PC-3 (cell line): ENCODE measurements at regions not wholly inside any gene's neighbourhood (a gene's known extent, or its start where the extent isn't known, plus 50 kb on each side); places are given as distances from the start of the nearest gene placed in this dataset.

Source experiments
- ATAC-seq: fragments of 200-7000 bp; cut with Tn5 transposase; 2 replicates; pipeline ENCODE4 v1.9.1; 2020; ENCODE audit warnings: mild to moderate bottlenecking, moderate library complexity
- BruUV-seq: library from RNA; stranded (reverse); fragments of 400-500 nt; replicated peaks from 2 replicates; lab custom pipeline; 2021; lab: Mats Ljungman, UMichigan
- CTCF ChIA-PET: fragments of 300-600 bp; sonication (Branson Sonifier 250); formaldehyde crosslinking; loops from one replicate; lab custom pipeline; 2022; ENCODE audit warnings: antibody characterized with exemption; lab: Charles Lee
- POLR2A ChIA-PET: fragments of 300-600 bp; sonication (Branson Sonifier 250); formaldehyde crosslinking; loops from one replicate; lab custom pipeline; 2022; ENCODE audit warnings: antibody characterized with exemption; ENCODE audit not compliant: unreplicated experiment; lab: Charles Lee
- DNase-seq: peaks from one replicate; pipeline ENCODE4 v3.0.0-alpha.2; 2015
- H2AFZ ChIP-seq: fragments of 300-600 bp; sonication (generic); 2 replicates; pipeline ENCODE4 v1.6.0; 2016; ENCODE audit warnings: antibody characterized with exemption, low read length
- H3F3A ChIP-seq: fragments of 300-600 bp; sonication (generic); one replicate; pipeline ENCODE4 v1.6.0; 2017; ENCODE audit warnings: antibody characterized with exemption, low read length, control low read depth, mild to moderate bottlenecking; ENCODE audit not compliant: unreplicated experiment
- H3K27ac ChIP-seq: fragments of 300-600 bp; sonication (generic); 2 replicates; pipeline ENCODE4 v1.5.1; 2016; ENCODE audit warnings: mild to moderate bottlenecking, low read length
- H3K27me3 ChIP-seq: fragments of 300-600 bp; sonication (generic); 2 replicates; pipeline ENCODE4 v1.6.1; 2016; ENCODE audit warnings: low read length, mixed read lengths
- H3K36me3 ChIP-seq: fragments of 300-600 bp; sonication (generic); 2 replicates; pipeline ENCODE4 v1.6.1; 2016; ENCODE audit warnings: low read depth, mixed run types, low read length, mixed read lengths
- H3K4me1 ChIP-seq: fragments of 300-600 bp; sonication (generic); 2 replicates; pipeline ENCODE4 v1.5.1; 2016; ENCODE audit warnings: low read length; ENCODE audit not compliant: insufficient read depth
- H3K4me2 ChIP-seq: fragments of 300-600 bp; sonication (generic); 2 replicates; pipeline ENCODE4 v1.6.0; 2016; ENCODE audit warnings: low read length
- H3K4me3 ChIP-seq: fragments of 300-600 bp; sonication (generic); 2 replicates; pipeline ENCODE4 v1.5.1; 2016; ENCODE audit warnings: mild to moderate bottlenecking, low read length, mixed read lengths
- H3K79me2 ChIP-seq: fragments of 300-600 bp; sonication (generic); 2 replicates; pipeline ENCODE4 v1.6.1; 2017; ENCODE audit warnings: low read length, mixed read lengths
- H3K9ac ChIP-seq: fragments of 300-600 bp; sonication (generic); 2 replicates; pipeline ENCODE4 v1.6.0; 2016; ENCODE audit warnings: mild to moderate bottlenecking, low read length
- H3K9me2 ChIP-seq: fragments of 300-600 bp; sonication (generic); replicated peaks from 2 replicates; pipeline ENCODE4 v1.6.1; 2016; ENCODE audit warnings: mixed run types, low read length, mixed read lengths
- H3K9me3 ChIP-seq: fragments of 300-600 bp; sonication (generic); 2 replicates; pipeline ENCODE4 v1.6.1; 2016; ENCODE audit warnings: low read length, mixed read lengths
- H4K20me1 ChIP-seq: fragments of 300-600 bp; sonication (generic); 2 replicates; pipeline ENCODE4 v1.6.1; 2016; ENCODE audit warnings: low read length, mixed read lengths
- EZH2 ChIP-seq: fragments of 300-600 bp; sonication (generic); IDR thresholded peaks from one replicate; pipeline ENCODE4 v1.6.1; 2017; ENCODE audit warnings: antibody characterized with exemption, mild to moderate bottlenecking, low read length; ENCODE audit not compliant: unreplicated experiment
- EZH2phosphoT487 ChIP-seq: fragments of 300-600 bp; sonication (generic); IDR thresholded peaks from 2 replicates; pipeline ENCODE4 v1.6.1; 2018; ENCODE audit warnings: mild to moderate bottlenecking, antibody characterized with exemption, low read length, borderline replicate concordance
- intact Hi-C: fragments of 100-400 bp; cut with micrococcal nuclease; formaldehyde crosslinking; loops from 2 replicates; pipeline ENCODE4 v1.9.0; 2023
- TF ChIP-seq, protein P1 (sequence below): fragments of 300-600 bp; sonication (generic); conservative IDR thresholded peaks from 2 replicates; pipeline ENCODE4 v1.5.1; 2017; ENCODE audit warnings: antibody characterized with exemption, low read depth, mild to moderate bottlenecking, low read length

DNA sequence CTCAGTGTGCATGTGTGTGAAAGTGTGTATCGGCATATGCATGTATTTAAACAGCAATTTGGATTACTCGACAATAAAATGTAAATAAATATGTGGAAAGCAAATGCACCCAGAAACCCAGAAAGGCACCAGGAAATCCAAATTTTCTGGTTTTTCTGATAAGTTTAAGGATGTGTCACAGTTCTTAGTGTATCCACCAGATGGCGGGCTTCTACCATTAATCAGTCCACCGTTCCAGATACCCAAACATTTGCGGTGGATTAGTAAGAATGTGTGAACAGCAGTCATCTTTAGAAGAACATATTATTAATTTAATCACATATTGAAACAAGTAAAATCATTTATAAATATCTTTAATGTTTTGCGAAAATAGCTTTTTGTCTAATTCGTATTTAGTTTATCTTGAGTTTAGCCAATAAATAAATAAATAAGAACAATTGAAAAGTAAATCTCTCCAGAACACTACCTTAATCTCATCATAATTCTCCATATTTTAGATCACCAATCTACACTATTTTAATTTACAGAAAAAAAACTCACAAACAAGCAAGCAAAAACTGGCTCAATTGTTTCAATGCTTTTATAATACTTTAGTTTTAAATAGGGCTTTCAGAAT, 298.9 kb downstream of the DSEL start:
- Histone ChIP-seq H3K27ac (no peak overlapping the region), H3K9me3 (no peaks in the 10 kb centered on the region), H3K9ac (no peak overlapping the region), H3K4me3 (no peak overlapping the region), H3F3A (no peaks in the 10 kb centered on the region), H3K4me2 (no peak overlapping the region), H4K20me1 (no peaks in the 10 kb centered on the region), H3K4me1 (no peaks in the 10 kb centered on the region), H3K27me3 (no peaks in the 10 kb centered on the region), H3K9me2 (no peaks in the 10 kb centered on the region), H2AFZ (no peak overlapping the region), H3K79me2 (no peaks in the 10 kb centered on the region), H3K36me3 (no peaks in the 10 kb centered on the region)
- BruUV-seq = no TSS peak
- ChIA-PET POLR2A (no interaction called here), CTCF (no interaction called here)
- TF ChIP-seq EZH2phosphoT487 = no peak
- TF ChIP-seq EZH2 = no peak
- TF ChIP-seq, protein P1, sequence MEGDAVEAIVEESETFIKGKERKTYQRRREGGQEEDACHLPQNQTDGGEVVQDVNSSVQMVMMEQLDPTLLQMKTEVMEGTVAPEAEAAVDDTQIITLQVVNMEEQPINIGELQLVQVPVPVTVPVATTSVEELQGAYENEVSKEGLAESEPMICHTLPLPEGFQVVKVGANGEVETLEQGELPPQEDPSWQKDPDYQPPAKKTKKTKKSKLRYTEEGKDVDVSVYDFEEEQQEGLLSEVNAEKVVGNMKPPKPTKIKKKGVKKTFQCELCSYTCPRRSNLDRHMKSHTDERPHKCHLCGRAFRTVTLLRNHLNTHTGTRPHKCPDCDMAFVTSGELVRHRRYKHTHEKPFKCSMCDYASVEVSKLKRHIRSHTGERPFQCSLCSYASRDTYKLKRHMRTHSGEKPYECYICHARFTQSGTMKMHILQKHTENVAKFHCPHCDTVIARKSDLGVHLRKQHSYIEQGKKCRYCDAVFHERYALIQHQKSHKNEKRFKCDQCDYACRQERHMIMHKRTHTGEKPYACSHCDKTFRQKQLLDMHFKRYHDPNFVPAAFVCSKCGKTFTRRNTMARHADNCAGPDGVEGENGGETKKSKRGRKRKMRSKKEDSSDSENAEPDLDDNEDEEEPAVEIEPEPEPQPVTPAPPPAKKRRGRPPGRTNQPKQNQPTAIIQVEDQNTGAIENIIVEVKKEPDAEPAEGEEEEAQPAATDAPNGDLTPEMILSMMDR = peak; percentile 83
- DNase-seq (peak; percentile 73), ATAC-seq (peak; percentile 83)
- intact Hi-C loops = loop anchor here (1.0 to 5.0 kb wide), 6 partner anchors 50 to 1518 kb away; no protein-coding TSS in a partner anchor

DNA sequence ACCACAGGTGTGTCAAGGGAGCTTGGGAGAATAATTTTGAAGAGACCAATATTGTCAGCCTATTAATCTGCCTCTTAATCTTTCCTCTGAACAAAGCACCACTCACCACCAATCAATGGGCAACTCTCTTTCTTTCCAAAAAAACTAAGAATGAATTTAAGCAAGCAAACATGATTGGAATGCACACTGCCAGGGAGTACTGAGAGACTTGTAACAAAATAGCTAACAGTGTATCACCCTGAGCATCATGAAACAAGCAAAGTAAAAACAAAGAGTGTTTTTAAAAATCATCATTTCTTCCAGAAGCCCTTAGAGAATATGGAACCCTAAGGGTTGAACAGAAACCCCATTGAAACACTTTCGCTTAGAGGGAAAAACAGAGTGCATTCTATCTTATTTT, 299.7 kb downstream of the DSEL start:
- Histone ChIP-seq H3K9ac (no peak overlapping the region), H3K4me2 (no peak overlapping the region), H3K9me2 (no peaks in the 10 kb centered on the region), H3K27ac (no peak overlapping the region), H3F3A (no peaks in the 10 kb centered on the region), H3K9me3 (no peaks in the 10 kb centered on the region), H3K4me3 (no peak overlapping the region), H3K27me3 (no peaks in the 10 kb centered on the region), H3K36me3 (no peaks in the 10 kb centered on the region), H3K4me1 (no peaks in the 10 kb centered on the region), H2AFZ (no peak overlapping the region), H4K20me1 (no peaks in the 10 kb centered on the region), H3K79me2 (no peaks in the 10 kb centered on the region)
- DNase-seq (no peak), ATAC-seq (no peak)
- ChIA-PET POLR2A (no interaction called here), CTCF (no interaction called here)
- no TSS peak for BruUV-seq
- intact Hi-C loops = loop anchor here (1.0 to 5.0 kb wide), 6 partner anchors 50 to 1518 kb away; no protein-coding TSS in a partner anchor
- TF ChIP-seq EZH2 = no peak
- no peak for TF ChIP-seq EZH2phosphoT487
- TF ChIP-seq, protein P1 = no peak

DNA sequence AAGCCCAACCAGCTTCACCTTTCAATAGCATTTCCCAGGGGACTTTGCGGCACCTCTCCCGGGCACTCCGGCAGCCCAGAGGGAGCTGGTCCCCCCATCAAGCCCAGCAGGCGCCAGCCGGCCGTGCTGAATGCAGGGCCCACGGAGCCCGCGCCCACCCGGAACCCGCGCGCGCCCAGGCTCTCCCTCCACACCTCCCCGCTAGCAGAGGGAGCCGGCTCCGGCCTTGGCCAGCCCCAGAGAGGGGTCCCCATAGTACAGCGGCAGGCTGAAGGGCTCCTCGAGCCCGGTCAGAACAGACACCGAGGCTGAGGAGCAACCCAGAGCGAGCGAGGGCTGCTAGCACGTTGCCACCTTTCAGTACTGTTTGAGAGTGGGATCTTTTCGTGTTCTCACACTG, 300.8 kb downstream of the DSEL start:
- ChIA-PET CTCF (no interaction called here), POLR2A (no interaction called here)
- no peak overlapping the region for H3K4me2 ChIP-seq
- no peaks in the 10 kb centered on the region for H3K9me2 ChIP-seq
- H2AFZ ChIP-seq = no peak overlapping the region
- BruUV-seq = no TSS peak
- H3K27me3 ChIP-seq = no peaks in the 10 kb centered on the region
- no peak for TF ChIP-seq EZH2
- no peaks in the 10 kb centered on the region for H3K36me3 ChIP-seq
- intact Hi-C loops = loop anchor here (5.0 kb wide), 2 partner anchors 52 to 647 kb away; no protein-coding TSS in a partner anchor
- H3K4me1 ChIP-seq = no peaks in the 10 kb centered on the region
- H3F3A ChIP-seq = no peaks in the 10 kb centered on the region
- DNase-seq (no peak), ATAC-seq (no peak)
- H3K9me3 ChIP-seq = no peaks in the 10 kb centered on the region
- H4K20me1 ChIP-seq = no peaks in the 10 kb centered on the region
- H3K79me2 ChIP-seq = no peaks in the 10 kb centered on the region
- H3K4me3 ChIP-seq = no peak overlapping the region
- H3K27ac ChIP-seq = no peak overlapping the region
- no peak overlapping the region for H3K9ac ChIP-seq
